A549 (cell line): ENCODE measurements at regions not wholly inside any gene's neighbourhood (a gene's known extent, or its start where the extent isn't known, plus 50 kb on each side); places are given as distances from the start of the nearest gene placed in this dataset.

Experiments
- CHD2 ChIP-seq: fragments of 150-350 bp; IDR thresholded peaks from 2 replicates; pipeline ENCODE4 v1.6.1; 2014; ENCODE audit warnings: low read length; ENCODE audit not compliant: partially characterized antibody
- E2F6 ChIP-seq: IDR thresholded peaks from 2 replicates; pipeline ENCODE4 v1.6.1; 2012; ENCODE audit warnings: low read depth, borderline replicate concordance
- EP300 ChIP-seq, 2 experiments: fragments of >200 bp; sonication (Bioruptor Twin); formaldehyde crosslinking; IDR thresholded peaks; 2 replicates in 1 of 2; 3 replicates in 1 of 2; pipeline ENCODE4 v1.6.1; 2016 to 2017
- HOXA7 ChIP-seq: fragments of 250-450 bp; sonication (Bioruptor Pico); IDR thresholded peaks from 2 replicates; pipeline ENCODE4 v1.5.0; 2020; ENCODE audit warnings: mild to moderate bottlenecking, moderate library complexity
- KDM1A ChIP-seq: fragments of 200-600 bp; sonication (generic); IDR thresholded peaks from 2 replicates; pipeline ENCODE4 v1.6.1; 2016; ENCODE audit warnings: low read depth, mild to moderate bottlenecking
- MYC ChIP-seq: IDR thresholded peaks from 2 replicates; pipeline ENCODE4 v1.6.1; 2012; ENCODE audit warnings: mild to moderate bottlenecking, inconsistent platforms, low read length, improper control_type of control experiment, borderline replicate concordance
- TP53 ChIP-seq: fragments of 250-450 bp; sonication (Bioruptor Pico); IDR thresholded peaks from 2 replicates; pipeline ENCODE4 v1.5.0; 2021; ENCODE audit warnings: mild to moderate bottlenecking, moderate library complexity
- TF ChIP-seq, protein P1 (sequence below): fragments of >200 bp; sonication (Bioruptor Twin); formaldehyde crosslinking; IDR thresholded peaks from 3 replicates; pipeline ENCODE4 v1.5.1; 2016

- TF ChIP-seq KDM1A (no peak), HOXA7 (CRISPR knock-in tag) (no peak), E2F6 (no peak), MYC (no peak), CHD2 (no peak), EP300 (IDR thresholded peaks at IDR 0.05) (no peak), TP53 (CRISPR knock-in tag) (no peak)
- TF ChIP-seq, protein P1, sequence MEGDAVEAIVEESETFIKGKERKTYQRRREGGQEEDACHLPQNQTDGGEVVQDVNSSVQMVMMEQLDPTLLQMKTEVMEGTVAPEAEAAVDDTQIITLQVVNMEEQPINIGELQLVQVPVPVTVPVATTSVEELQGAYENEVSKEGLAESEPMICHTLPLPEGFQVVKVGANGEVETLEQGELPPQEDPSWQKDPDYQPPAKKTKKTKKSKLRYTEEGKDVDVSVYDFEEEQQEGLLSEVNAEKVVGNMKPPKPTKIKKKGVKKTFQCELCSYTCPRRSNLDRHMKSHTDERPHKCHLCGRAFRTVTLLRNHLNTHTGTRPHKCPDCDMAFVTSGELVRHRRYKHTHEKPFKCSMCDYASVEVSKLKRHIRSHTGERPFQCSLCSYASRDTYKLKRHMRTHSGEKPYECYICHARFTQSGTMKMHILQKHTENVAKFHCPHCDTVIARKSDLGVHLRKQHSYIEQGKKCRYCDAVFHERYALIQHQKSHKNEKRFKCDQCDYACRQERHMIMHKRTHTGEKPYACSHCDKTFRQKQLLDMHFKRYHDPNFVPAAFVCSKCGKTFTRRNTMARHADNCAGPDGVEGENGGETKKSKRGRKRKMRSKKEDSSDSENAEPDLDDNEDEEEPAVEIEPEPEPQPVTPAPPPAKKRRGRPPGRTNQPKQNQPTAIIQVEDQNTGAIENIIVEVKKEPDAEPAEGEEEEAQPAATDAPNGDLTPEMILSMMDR: no peak
These were observed 149.8 kb upstream of the FOXN3 start for GRCh38 chr14:89566644-89567415.
